ENCODE measurements at regions not wholly inside any gene's neighbourhood (a gene's known extent, or its start where the extent isn't known, plus 50 kb on each side); places are given as distances from the start of the nearest gene placed in this dataset.

- no peak overlapping the region for H4K8ac ChIP-seq (ENCODE audit: low read depth in 2 of 2, low read length in 2 of 2)
- no peaks in the 10 kb centered on the region for H3K36me3 ChIP-seq (ENCODE audit: control insufficient read depth, insufficient read depth, low read length)
- intact Hi-C loops (cut with micrococcal nuclease) = no loop called here
- no peak overlapping the region for H2BK20ac ChIP-seq (ENCODE audit: low read depth, low read length)
- no TSS peak for BruUV-seq (replicated peaks)
- WGBS, 2 experiments (ENCODE audit: extremely low coverage in 2 of 2, insufficient read length in 1 of 2) = 60% methylated on average over 1 of the region's 6 CpGs; no CpG with 5 or more reads in 1 of the 2 experiments
- no peak for DNase-seq
- POLR2A ChIA-PET (ENCODE audit: unreplicated experiment) = no interaction called here
- ATAC-seq (ENCODE audit: low read depth) = no peak
- H3K4me3 ChIP-seq (ENCODE audit: insufficient read depth, low read depth, low read length) = no peak overlapping the region
- no peak overlapping the region for H3K18ac ChIP-seq (ENCODE audit: low read depth, low read length)
- no peaks in the 10 kb centered on the region for H3K4me1 ChIP-seq (ENCODE audit: control insufficient read depth, insufficient read depth, low read length)
- H3K79me1 ChIP-seq (ENCODE audit: low read depth in 1 of 2, low read length in 2 of 2) = no peaks in the 10 kb centered on the region
- no peak overlapping the region for H2BK5ac ChIP-seq (ENCODE audit: low read depth, low read length, poor library complexity, severe bottlenecking)
- H2BK120ac ChIP-seq (ENCODE audit: low read depth, low read length) = no peak overlapping the region
- H3K27ac ChIP-seq (ENCODE audit: insufficient read depth, low read length) = no peak overlapping the region
- H3K4ac ChIP-seq (ENCODE audit: low read depth, low read length) = no peak overlapping the region
- no peaks in the 10 kb centered on the region for H3K27me3 ChIP-seq (ENCODE audit: control insufficient read depth, insufficient read depth, low read length)
- no peak overlapping the region for H2BK15ac ChIP-seq (ENCODE audit: low read depth, low read length)
- CTCF ChIA-PET = no interaction called here
- no peak overlapping the region for H4K91ac ChIP-seq (ENCODE audit: insufficient read depth, low read depth, low read length)
- no peak overlapping the region for H3K56ac ChIP-seq (ENCODE audit: extremely low read depth, insufficient read depth, low read length)
- no peak overlapping the region for H3K14ac ChIP-seq (replicated peaks; ENCODE audit: low read depth, low read length)
- no peaks in the 10 kb centered on the region for H3K9me1 ChIP-seq (ENCODE audit: insufficient read depth, low read length)
- no peak overlapping the region for H2AK5ac ChIP-seq (ENCODE audit: low read depth, low read length)
- no peak overlapping the region for H3K9ac ChIP-seq (ENCODE audit: low read depth, low read length)
- H2AK9ac ChIP-seq (replicated peaks; ENCODE audit: low read depth, low read length, poor library complexity) = no peak overlapping the region
- H3K23ac ChIP-seq (ENCODE audit: low read depth, low read length) = no peak overlapping the region
- dilution Hi-C loops (cut with HindIII; ENCODE audit: low sequenced_read_pairs, unreplicated experiment) = no loop called here
- no peaks in the 10 kb centered on the region for H3K9me3 ChIP-seq (ENCODE audit: control insufficient read depth, insufficient read depth, low read length)
- no peak overlapping the region for H4K5ac ChIP-seq (ENCODE audit: low read depth, low read length)
- no peak for TF ChIP-seq USF2 (IDR thresholded peaks at IDR 0.05; ENCODE audit: low read depth, low read length)
- no peak for TF ChIP-seq MXI1 (IDR thresholded peaks at IDR 0.05; ENCODE audit: borderline replicate concordance, low read depth, low read length)
- TF ChIP-seq SMC3 (IDR thresholded peaks at IDR 0.05; ENCODE audit: low read depth, low read length) = no peak
- no peak for TF ChIP-seq RAD21 (IDR thresholded peaks at IDR 0.05; ENCODE audit: low read length)
- no peak for TF ChIP-seq MAZ (IDR thresholded peaks at IDR 0.05; ENCODE audit: borderline replicate concordance, low read depth, low read length)
- TF ChIP-seq NFE2L2 (IDR thresholded peaks at IDR 0.05; ENCODE audit: low read depth, low read length) = no peak
- no peak for TF ChIP-seq CHD1 (IDR thresholded peaks at IDR 0.05; ENCODE audit: low read depth, low read length)
- H2AFZ ChIP-seq (replicated peaks; ENCODE audit: low read length, poor library complexity) = no peak overlapping the region
- H3K4me2 ChIP-seq (ENCODE audit: low read depth, low read length) = no peak overlapping the region
- H4K20me1 ChIP-seq (ENCODE audit: insufficient read depth, low read length) = no peaks in the 10 kb centered on the region
- in situ Hi-C loops (cut with MboI; ENCODE audit: low sequenced_read_pairs) = no loop called here
Observed at GRCh38 chr2:181165199-181165868, 184.9 kb downstream of the UBE2E3 start.
